Suprapubic skin (tissue), 4 donors: ENCODE measurements at regions not wholly inside any gene's neighbourhood (a gene's known extent, or its start where the extent isn't known, plus 50 kb on each side); places are given as distances from the start of the nearest gene placed in this dataset.
"Not testable (repeated sequence)": the region's sequence is repeated elsewhere in the genome, so short reads cannot be mapped to it uniquely, and the experiment has no call there.

ENCODE experiments used
- DNase-seq, 2 donors: peaks; one replicate each; pipeline ENCODE4 v3.0.0-alpha.2; 2019; ENCODE audit warnings: low spot score in 2 of 2
- H3K27ac ChIP-seq: fragments of 200-600 bp; sonication (generic); one replicate; pipeline ENCODE4 v1.5.1; 2019
- H3K27me3 ChIP-seq: fragments of 200-600 bp; sonication (generic); one replicate; pipeline ENCODE4 v1.5.1; 2019
- H3K36me3 ChIP-seq: fragments of 200-600 bp; sonication (generic); one replicate; pipeline ENCODE4 v1.5.1; 2019
- H3K4me1 ChIP-seq: fragments of 200-600 bp; sonication (generic); one replicate; pipeline ENCODE4 v1.5.1; 2019
- H3K4me3 ChIP-seq: fragments of 200-600 bp; sonication (generic); one replicate; pipeline ENCODE4 v1.5.1; 2019; ENCODE audit warnings: mild to moderate bottlenecking
- H3K9me3 ChIP-seq: fragments of 200-600 bp; sonication (generic); one replicate; pipeline ENCODE4 v1.5.1; 2019
- CTCF ChIP-seq, 2 donors: fragments of 200-600 bp in 1 of 2; fragments of 450-650 bp in 1 of 2; sonication (generic) in 1 of 2; IDR thresholded peaks; one replicate each; pipeline ENCODE4 v1.5.1; 2016 to 2019; ENCODE audit warnings: antibody characterized with exemption in 2 of 2, mild to moderate bottlenecking in 1 of 2, moderate library complexity in 1 of 2
- EP300 ChIP-seq: sonication (generic); formaldehyde crosslinking; IDR thresholded peaks from one replicate; pipeline ENCODE4 v1.6.1; 2017; ENCODE audit warnings: antibody characterized with exemption
- POLR2A ChIP-seq, 2 donors: fragments of 450-650 bp; IDR thresholded peaks; one replicate each; pipeline ENCODE4 v1.6.1; 2017; ENCODE audit warnings: antibody characterized with exemption in 2 of 2, mild to moderate bottlenecking in 2 of 2, moderate library complexity in 2 of 2
- POLR2AphosphoS5 ChIP-seq, 3 donors: sonication (generic); formaldehyde crosslinking; IDR thresholded peaks; one replicate each; pipeline ENCODE4 v1.6.1; 2017; ENCODE audit warnings: antibody characterized with exemption in 3 of 3
- WGBS: methylation state at CpG from one replicate; pipeline ENCODE4 v1.1.5; 2018; 5-methylcytosine and 5-hydroxymethylcytosine counted together

DNA sequence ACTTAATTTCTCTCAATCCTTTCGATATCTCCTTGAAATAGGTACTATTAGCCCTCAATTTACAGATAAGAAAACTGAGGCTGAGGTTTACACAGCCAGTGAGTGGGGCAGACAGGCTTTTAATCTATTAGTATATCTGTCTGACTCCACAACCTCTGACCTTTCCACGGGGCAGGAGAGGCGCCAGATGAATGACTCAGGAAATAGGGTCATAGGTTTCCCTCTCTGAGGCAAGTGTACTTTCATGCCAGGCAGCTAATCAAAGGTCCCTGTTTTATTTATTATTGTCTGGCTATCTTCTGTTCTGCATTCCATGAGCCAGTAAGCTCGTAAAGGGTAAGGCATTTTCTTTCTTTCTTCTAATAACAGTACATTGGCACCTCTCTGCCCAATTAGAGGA lies 79.6 kb upstream of the KLF4 start:
- WGBS = 55% methylated on average over 4 of the region's 4 CpGs
- TF ChIP-seq POLR2AphosphoS5 (IDR thresholded peaks at IDR 0.05) (no peak), POLR2A (IDR thresholded peaks at IDR 0.05) (no peak), CTCF (IDR thresholded peaks at IDR 0.05) (no peak), EP300 (no peak)
- no peak overlapping the region for H3K27ac ChIP-seq

DNA sequence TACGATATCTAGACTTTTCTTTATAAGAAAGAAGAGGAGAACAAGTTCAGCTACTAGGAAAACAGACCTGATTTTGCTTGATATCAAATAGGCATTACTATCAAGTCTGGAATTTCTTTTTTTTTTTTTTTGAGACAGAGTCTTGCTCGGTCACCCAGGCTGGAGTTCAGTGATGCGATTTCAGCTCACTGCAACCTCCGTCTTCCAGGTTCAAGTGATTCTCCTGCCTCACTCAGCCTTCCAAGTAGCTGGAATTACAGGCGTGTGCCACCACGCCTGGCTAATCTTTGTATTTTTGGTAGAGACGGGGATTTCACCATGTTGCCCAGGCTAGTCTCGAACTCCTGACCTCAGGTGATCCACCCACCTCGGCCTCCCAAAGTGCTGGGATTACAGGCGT lies 78.8 kb upstream of the KLF4 start:
- H3K36me3 ChIP-seq, H3K4me3 ChIP-seq, H3K27me3 ChIP-seq, H3K4me1 ChIP-seq, H3K27ac ChIP-seq, DNase-seq, H3K9me3 ChIP-seq: not testable (repeated sequence)
- WGBS = 89% methylated on average over 10 of the region's 10 CpGs

More for the DNA sequence above, 79.6 kb upstream of the KLF4 start:
- no peaks in the 10 kb centered on the region for H3K4me1 ChIP-seq
- H3K36me3 ChIP-seq = no peaks in the 10 kb centered on the region
- H3K4me3 ChIP-seq = no peak overlapping the region
- no peaks in the 10 kb centered on the region for H3K27me3 ChIP-seq
- DNase-seq = no peak
- no peaks in the 10 kb centered on the region for H3K9me3 ChIP-seq

DNA sequence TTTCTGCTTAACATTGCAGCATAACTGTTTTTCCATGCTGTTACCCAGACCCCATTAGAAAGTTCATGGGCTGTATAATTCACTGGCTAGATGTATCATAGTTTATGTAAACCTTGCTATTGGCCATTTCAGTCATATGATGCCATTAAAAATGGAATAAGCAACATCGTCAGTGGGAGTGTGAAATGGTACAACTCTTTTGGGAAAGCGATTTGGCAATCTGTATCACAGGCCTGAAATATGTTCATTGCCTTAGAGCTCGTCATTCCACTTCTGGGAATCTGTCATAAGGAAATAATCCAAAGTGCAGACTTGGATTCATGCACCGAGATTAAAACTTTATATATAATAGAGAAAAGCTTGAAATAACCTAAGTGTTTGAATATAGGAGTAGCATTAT lies 77.9 kb upstream of the KLF4 start:
- H3K36me3 ChIP-seq = no peaks in the 10 kb centered on the region
- no peaks in the 10 kb centered on the region for H3K4me1 ChIP-seq
- TF ChIP-seq CTCF (IDR thresholded peaks at IDR 0.05) (no peak), POLR2AphosphoS5 (IDR thresholded peaks at IDR 0.05) (no peak), EP300 (no peak), POLR2A (IDR thresholded peaks at IDR 0.05) (no peak)
- H3K27ac ChIP-seq = no peak overlapping the region
- no peaks in the 10 kb centered on the region for H3K9me3 ChIP-seq
- no peaks in the 10 kb centered on the region for H3K27me3 ChIP-seq
- DNase-seq = no peak
- 86% methylated on average over 4 of the region's 4 CpGs for WGBS
- no peak overlapping the region for H3K4me3 ChIP-seq

GRCh38 chr9:107566611-107567061 lies 77.1 kb upstream of the KLF4 start:
- no peak overlapping the region for H3K4me3 ChIP-seq
- DNase-seq = no peak
- H3K9me3 ChIP-seq = no peaks in the 10 kb centered on the region
- H3K4me1 ChIP-seq = no peaks in the 10 kb centered on the region
- whole genome bisulfite sequencing = 69% methylated on average over 6 of the region's 6 CpGs
- no peaks in the 10 kb centered on the region for H3K36me3 ChIP-seq
- H3K27ac ChIP-seq = peak overlapping the region; percentile 24
- H3K27me3 ChIP-seq = no peaks in the 10 kb centered on the region
- TF ChIP-seq CTCF (IDR thresholded peaks at IDR 0.05) = no peak
- no peak for TF ChIP-seq EP300
- no peak for TF ChIP-seq POLR2A (IDR thresholded peaks at IDR 0.05)
- TF ChIP-seq POLR2AphosphoS5 (IDR thresholded peaks at IDR 0.05) = no peak

GRCh38 chr9:107562798-107563197 lies 73.2 kb upstream of the KLF4 start:
- no peaks in the 10 kb centered on the region for H3K27me3 ChIP-seq
- no peak for TF ChIP-seq POLR2A (IDR thresholded peaks at IDR 0.05)
- no peak for TF ChIP-seq CTCF (IDR thresholded peaks at IDR 0.05)
- TF ChIP-seq EP300 = no peak
- TF ChIP-seq POLR2AphosphoS5 (IDR thresholded peaks at IDR 0.05) = no peak

DNA sequence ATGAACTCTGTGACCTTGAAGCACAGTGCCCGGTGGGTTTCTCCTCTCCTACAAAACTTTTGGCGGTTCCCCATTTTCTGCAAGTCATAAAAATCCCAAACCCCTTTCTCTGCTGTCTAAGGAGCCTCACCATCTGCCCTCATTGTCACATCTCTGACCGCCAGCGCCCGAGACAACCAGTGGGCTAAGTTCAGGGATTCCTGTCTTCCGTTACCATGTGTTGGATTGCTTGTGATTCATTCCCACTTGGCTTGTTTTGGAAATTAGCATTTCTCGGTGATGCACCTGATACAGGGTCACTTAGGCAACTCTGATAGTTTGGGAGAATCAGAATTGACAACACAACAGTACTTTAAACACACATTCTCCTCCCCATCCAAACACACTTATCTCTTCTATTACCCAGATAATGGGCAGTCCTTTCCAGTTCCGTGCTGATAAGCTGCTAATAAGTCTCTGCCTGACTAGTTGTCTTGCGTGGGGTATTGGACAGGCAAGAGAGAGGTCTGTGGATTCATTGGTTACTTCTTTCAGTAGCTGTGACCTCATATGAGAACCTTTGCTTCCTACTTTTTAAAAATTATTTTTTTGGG lies 70.0 kb upstream of the KLF4 start:
- no peak overlapping the region for H3K27ac ChIP-seq
- no peak overlapping the region for H3K4me3 ChIP-seq
- no peak for DNase-seq
- no peak for TF ChIP-seq EP300
- TF ChIP-seq CTCF (IDR thresholded peaks at IDR 0.05) = no peak
- TF ChIP-seq POLR2A (IDR thresholded peaks at IDR 0.05) = no peak
- TF ChIP-seq POLR2AphosphoS5 (IDR thresholded peaks at IDR 0.05) = no peak
- H3K4me1 ChIP-seq = no peaks in the 10 kb centered on the region
- no peaks in the 10 kb centered on the region for H3K9me3 ChIP-seq
- no peaks in the 10 kb centered on the region for H3K27me3 ChIP-seq
- 89% methylated on average over 9 of the region's 9 CpGs for WGBS
- no peaks in the 10 kb centered on the region for H3K36me3 ChIP-seq

More at GRCh38 chr9:107562798-107563197, 73.2 kb upstream of the KLF4 start:
- 82% methylated on average over 4 of the region's 4 CpGs for WGBS
- Histone ChIP-seq H3K36me3 (no peaks in the 10 kb centered on the region), H3K27ac (no peak overlapping the region), H3K4me1 (no peaks in the 10 kb centered on the region), H3K4me3 (no peak overlapping the region), H3K9me3 (no peaks in the 10 kb centered on the region)
- DNase-seq = no peak
